Epidermal melanocyte (primary cell): ENCODE measurements at regions not wholly inside any gene's neighbourhood (a gene's known extent, or its start where the extent isn't known, plus 50 kb on each side); places are given as distances from the start of the nearest gene placed in this dataset.

Source experiments
- DNase-seq: peaks from one replicate; pipeline ENCODE4 v3.0.0; 2011; ENCODE audit warnings: low spot score; ENCODE audit not compliant: insufficient read length

DNA sequence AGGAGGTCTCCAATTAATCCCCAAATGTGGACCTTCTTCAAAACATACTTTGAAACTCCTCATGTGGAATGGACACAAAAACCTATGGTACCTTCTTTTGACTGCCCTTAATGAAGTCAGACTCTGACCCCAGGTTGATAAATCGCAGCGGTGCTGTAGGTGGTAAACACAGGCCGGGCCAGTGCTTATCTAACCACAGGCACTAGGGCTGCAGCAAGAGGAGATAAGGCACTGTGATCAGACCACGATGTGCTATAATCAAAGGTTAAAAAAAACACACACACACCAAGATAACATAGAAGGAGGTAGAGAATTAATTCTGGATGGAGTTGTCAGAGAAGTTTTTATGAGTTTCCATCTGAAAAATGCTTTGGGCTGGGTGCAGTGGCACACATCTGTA lies 52.3 kb upstream of the SIPA1L2 start:
- no peak for DNase-seq

DNA sequence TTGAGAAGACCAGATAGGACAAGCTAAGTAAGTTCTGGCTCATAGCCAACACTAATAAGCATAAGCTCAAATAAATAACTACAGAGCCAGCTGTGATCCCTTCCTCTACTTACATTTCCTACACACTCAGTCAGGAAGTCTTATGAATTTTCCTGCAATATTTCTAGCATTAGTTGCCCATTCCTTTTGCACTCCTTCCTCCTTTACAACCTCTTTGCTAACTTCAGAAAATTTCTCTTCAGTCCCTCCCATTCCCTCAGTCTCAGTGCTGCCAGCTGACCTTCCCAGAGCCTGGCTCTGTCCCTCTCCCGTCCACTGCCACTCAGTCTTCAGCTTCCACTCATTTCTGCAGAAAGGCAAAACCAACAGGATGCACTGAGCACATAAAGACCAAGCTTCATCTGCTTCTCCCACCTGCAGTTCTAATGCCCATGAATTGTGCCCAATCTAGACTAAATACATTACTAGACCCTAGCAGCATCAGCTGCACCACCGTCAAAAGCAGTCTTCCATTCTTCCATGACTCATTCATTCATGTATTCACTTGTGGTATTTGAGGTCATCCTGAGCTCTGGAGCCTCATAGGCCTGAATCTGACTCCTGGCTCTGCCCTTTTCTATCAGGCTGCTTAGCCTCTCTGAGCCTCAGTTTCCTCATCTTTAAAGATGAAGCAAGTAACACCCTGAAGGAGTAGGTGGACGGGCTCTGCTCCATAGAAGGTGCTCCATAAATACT lies 54.6 kb upstream of the SIPA1L2 start:
- DNase-seq, result no peak

GRCh38 chr1:232686346-232686745 lies 56.4 kb upstream of the SIPA1L2 start:
- no peak for DNase-seq

DNA sequence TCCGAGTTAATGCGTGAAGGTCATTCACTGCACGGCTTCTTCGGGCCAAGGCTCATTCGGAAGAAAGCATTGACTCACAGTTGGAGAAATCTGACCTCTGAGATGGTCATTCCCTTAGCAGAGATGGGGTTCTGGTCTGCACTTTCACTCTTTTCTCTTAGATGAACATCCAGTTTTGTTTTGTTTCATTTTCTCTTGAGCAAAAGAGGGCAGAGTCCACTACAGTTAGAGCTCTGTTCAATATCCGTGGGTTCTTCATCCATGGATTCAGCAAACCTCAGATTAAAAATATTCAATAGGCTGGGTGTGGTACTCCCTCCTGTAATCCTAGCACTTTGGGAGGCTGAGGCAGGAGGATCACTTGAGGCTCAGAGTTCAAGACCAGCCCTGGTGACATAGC lies 57.4 kb upstream of the SIPA1L2 start:
- no peak for DNase-seq

GRCh38 chr1:232687728-232688127 lies 57.8 kb upstream of the SIPA1L2 start:
- no peak for DNase-seq

DNA sequence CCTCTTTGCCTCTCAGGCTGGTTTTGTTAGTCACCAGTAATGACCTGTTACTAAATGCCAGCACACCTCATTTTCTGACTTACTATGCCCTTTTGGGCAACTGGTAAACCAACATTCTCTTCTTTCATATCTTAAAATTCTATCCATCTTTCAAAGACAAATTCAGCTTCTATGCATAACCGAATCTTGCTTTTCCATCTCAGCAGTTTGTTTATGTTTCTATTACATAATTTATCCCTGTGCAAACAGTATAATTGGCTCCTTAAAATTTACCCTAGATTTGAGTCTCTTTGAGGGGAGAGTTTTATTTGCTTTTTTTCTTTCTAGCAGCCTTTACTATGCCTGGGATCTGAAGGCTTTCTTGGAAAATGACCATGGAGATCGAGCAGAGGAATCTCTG lies 58.5 kb upstream of the SIPA1L2 start:
- no peak for DNase-seq

DNA sequence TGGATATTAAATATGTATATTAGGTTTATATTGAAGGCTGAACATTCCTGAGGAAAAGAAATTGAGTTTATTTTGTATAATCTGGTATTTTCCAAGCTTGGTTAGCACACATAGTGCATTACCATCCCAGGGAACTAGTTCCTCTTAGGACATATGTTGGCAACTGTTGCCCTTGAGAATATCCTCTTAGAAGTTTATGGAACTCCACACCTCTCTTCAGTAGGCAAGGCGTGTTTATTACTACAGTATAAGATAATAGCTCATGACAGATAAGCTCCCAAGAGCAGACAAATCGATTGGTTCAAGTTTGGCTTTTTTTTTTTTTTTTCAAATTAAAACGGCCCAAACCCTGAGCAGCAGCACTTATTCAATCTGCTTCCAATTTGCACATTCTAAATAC lies 59.8 kb upstream of the SIPA1L2 start:
- no peak for DNase-seq

GRCh38 chr1:232690285-232690935 lies 60.5 kb upstream of the SIPA1L2 start:
- no peak for DNase-seq

GRCh38 chr1:232694475-232694874 lies 64.5 kb upstream of the SIPA1L2 start:
- no peak for DNase-seq

DNA sequence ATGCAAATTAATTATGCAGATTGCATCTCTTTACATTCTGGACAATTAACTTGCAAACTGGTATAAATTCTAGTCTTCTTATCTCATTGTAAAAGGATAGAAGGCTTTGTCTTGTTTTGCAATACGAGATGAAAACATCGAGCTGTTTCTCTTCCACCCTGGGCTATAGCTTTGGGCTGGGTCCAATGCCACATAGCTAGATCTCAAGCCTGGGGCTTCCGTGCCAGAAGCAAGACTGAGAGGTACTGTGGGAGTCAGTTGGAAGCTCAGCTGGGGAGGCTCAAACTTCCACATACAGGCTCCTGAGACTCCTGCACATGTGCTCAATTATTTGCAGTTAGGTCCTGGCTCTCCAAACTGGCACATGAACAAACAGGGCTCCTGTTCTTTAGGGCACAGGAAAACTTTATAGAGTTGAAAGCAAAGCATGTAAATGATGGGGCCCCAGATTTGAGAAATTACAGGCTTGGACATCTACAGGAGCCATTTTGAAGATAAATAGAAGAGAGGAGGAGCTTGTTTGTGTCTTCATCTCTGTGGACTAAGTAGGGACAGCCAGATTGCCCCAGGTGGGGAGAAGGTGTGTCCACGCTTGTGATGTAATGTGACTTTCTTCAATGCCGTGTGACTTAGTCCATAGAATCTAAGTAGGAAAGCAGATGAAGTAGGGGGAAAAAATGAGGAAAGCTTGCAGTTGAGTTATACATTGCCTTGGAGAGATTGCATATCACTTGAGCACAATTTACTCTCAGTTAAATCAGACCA lies 65.9 kb upstream of the SIPA1L2 start:
- DNase-seq, result no peak

DNA sequence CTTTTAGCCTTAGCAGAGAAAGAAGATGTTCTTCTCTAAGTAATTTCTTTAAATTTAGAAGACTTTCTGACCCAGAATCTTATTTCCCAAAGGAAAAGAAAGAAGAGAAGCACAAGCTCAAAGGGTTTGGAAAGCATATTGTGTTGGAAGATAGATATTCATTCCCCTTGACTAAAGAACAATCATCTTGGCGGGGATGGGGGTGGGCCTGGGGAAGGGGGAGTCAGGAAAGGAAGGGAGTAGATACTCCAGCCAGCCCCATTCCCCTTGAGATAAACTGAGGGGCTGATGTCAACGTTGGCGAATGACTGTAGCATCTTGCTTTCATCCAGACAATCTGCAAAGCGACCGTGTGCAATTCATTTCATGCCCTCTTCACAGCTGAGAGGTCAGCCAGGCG lies 66.5 kb upstream of the SIPA1L2 start:
- no peak for DNase-seq

DNA sequence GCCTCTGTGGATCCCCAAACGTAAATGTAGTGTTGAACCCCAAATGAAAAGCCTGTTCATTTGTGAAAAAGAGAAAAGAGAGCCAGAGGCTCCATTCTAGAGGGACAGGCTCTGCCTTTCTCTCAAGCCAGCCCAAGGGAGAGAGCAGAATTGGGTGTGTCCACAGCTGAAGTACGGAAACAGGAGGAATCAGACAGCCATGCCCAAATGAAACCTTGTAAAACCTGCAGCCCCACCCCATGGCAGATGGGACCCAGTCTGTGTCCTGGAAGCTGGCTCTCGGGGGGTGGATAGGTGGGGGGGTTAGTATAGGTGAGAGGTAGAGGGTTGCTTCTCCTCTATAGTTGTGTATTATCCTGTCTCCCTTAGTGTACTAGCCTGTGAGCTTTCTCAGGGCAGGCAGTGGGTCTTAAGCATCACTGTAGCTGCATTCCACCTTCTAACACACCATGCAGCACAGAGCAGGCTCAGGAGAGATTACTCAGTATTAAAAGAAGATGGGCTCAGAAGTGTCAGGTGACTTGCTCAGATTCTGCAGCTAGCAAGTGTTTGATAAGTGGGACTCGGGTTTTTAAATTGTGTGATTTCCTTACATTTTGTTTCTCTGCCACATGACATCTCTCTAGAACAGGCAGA lies 67.4 kb upstream of the SIPA1L2 start:
- no peak for DNase-seq

DNA sequence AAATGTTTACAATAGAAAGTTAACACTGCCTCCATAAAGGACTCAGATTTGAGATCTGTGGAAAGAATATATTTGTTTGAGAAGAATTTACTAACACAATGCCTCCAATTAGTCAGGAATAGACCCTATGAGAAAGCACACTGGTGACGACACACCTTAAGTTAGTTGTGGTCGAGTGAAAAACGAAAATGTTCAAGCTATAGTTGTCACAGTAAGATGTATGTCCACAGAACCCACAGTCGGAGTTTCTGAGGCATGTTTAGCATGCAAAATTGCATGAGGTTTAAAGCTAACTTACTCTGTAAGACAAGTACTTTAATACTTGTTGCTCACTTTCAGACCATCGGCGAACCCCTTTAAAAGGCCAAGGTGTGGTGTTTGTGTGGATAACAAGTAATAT lies 69.9 kb upstream of the SIPA1L2 start:
- no peak for DNase-seq

GRCh38 chr1:232702911-232703310 lies 73.0 kb upstream of the SIPA1L2 start:
- DNase-seq, result no peak

DNA sequence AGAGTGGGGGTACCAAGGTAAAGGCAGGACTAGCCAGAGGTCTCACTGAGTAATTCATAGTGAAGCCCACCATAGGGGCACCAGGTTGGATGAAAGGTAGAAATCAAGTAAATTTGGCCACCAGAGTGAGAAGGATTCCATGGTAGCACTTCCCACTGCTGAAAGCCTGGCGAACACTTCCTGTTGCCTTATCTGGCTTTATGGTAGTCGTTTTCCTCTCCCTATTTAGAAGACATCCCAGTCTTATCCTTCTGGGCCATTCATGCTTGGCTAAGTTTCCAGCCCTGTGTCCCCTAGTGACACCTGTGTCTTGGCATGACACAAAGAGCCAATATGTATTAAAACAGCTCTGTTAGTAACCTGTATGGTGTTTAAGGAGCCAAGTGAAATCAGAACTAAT lies 74.3 kb upstream of the SIPA1L2 start:
- no peak for DNase-seq

- peak; percentile 71 for DNase-seq
These were observed 75.1 kb upstream of the SIPA1L2 start for GRCh38 chr1:232704694-232705680.

GRCh38 chr1:232705815-232706575 lies 76.1 kb upstream of the SIPA1L2 start:
- DNase-seq, result no peak

GRCh38 chr1:232707142-232707541 lies 77.2 kb upstream of the SIPA1L2 start:
- no peak for DNase-seq

GRCh38 chr1:232709386-232709785 lies 79.5 kb upstream of the SIPA1L2 start:
- DNase-seq, result no peak

GRCh38 chr1:232711996-232712395 lies 82.1 kb upstream of the SIPA1L2 start:
- DNase-seq, result no peak
